GM12872 (cell line): ENCODE measurements at regions not wholly inside any gene's neighbourhood (a gene's known extent, or its start where the extent isn't known, plus 50 kb on each side); places are given as distances from the start of the nearest gene placed in this dataset.

ENCODE experiments used
- TF ChIP-seq, protein P1 (sequence below): IDR thresholded peaks from 3 replicates; pipeline ENCODE4 v1.5.1; 2011; ENCODE audit warnings: low read depth, mild to moderate bottlenecking, low read length, moderate library complexity; ENCODE audit not compliant: insufficient read depth

DNA sequence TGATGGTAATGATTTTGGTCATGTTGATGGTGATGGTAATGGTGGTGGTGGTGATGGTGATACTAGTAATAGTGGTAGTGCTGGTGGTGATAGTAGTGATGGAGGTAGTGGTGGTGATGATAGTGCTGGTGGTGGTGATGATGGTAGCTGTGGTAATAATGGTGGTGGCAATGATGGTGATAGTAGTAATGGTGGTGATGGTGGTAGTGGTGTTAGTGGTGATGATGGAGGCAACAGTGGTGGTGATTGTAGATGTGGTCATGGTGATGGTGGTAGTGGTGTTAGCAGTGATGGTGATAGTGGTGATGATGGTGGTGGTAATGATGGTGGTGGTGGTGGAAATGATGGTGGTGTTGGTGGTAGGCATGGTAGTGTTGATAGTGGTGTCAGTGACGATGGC is 127.0 kb upstream of the RPL38 start:
- TF ChIP-seq, protein P1, sequence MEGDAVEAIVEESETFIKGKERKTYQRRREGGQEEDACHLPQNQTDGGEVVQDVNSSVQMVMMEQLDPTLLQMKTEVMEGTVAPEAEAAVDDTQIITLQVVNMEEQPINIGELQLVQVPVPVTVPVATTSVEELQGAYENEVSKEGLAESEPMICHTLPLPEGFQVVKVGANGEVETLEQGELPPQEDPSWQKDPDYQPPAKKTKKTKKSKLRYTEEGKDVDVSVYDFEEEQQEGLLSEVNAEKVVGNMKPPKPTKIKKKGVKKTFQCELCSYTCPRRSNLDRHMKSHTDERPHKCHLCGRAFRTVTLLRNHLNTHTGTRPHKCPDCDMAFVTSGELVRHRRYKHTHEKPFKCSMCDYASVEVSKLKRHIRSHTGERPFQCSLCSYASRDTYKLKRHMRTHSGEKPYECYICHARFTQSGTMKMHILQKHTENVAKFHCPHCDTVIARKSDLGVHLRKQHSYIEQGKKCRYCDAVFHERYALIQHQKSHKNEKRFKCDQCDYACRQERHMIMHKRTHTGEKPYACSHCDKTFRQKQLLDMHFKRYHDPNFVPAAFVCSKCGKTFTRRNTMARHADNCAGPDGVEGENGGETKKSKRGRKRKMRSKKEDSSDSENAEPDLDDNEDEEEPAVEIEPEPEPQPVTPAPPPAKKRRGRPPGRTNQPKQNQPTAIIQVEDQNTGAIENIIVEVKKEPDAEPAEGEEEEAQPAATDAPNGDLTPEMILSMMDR: no peak

DNA sequence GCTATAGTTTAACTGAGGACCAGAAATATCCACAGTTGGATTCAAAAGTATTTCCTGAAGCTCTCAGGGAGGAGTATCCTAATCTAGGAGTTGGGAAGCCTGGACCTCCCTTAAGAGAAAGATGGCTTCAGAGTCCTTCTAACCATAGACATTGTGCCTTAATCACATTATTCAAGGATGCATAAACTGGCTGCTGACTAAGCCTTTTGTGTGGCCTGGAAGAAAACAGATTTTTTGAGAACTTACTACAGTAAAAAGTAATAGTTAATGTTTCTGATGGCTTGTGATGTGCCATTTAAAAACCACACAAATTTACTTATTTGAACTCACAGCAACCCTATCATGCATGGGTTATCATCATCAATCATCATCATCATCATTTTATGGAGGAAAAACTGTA is 126.2 kb upstream of the RPL38 start:
- TF ChIP-seq, protein P1: no peak

DNA sequence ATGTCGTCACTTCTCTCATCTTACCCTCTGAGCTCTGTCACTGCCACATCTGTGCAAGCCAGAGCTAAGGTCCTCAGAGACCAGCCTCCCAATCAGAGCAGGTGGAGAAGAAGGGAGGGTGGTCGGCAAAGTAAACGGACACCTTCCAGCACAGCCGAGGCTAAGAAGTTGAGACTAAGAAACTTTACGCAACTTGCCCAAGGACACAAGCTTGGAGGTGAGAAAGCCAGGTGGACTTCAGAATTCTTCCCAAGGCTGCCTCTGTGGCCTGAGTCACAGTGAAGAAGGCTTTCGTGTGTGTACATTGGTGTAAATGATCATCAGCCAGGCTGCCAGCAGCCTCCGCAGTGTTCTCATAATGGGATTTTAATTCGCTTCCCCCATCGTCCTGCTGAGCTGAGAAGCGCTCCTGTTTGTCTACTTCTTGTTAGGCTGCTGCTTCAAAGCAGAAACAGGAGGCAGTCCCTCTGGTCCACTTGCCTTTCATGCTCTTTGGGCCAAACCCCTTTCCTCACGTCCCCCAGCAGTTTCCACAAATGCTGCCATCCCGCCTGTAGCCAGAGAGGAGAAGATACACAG is 125.0 kb upstream of the RPL38 start:
- TF ChIP-seq, protein P1: no peak

DNA sequence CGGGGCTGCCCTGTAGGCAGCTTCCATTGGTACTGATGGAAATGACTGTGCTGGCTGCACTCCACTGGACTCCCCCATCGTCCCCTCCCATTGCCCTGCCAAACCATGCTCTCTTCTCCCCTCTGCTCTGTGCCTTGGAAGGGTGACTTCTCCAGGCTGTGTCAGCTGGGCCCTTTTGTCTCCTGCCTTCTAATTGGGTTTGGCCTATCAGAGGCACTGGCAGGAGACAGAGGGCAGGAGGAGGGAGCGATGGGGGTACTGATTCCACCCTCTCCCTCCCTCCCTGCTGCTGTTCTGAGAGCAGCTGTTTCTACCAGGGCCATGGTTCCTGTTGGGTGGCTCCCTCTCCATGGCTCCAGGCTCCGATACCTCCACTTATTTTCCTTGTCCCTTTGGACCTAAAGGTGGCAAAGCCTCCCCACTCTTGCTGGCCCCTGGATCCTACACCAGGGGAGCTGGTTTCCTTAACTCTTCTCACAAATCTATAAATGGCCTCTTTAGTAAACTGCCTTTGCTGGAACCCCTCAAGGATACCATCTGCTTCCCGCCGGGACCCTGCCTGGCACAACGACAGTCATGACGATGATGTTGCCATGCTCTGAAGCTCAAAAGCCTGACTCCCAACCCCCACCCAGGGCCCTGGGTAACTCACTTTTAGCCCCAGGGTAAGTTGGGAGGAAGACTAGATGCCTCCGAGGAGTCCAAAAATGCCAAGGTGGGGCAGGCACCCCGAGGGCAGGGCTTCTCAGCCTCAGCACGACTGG is 123.8 kb upstream of the RPL38 start:
- TF ChIP-seq, protein P1: no peak

DNA sequence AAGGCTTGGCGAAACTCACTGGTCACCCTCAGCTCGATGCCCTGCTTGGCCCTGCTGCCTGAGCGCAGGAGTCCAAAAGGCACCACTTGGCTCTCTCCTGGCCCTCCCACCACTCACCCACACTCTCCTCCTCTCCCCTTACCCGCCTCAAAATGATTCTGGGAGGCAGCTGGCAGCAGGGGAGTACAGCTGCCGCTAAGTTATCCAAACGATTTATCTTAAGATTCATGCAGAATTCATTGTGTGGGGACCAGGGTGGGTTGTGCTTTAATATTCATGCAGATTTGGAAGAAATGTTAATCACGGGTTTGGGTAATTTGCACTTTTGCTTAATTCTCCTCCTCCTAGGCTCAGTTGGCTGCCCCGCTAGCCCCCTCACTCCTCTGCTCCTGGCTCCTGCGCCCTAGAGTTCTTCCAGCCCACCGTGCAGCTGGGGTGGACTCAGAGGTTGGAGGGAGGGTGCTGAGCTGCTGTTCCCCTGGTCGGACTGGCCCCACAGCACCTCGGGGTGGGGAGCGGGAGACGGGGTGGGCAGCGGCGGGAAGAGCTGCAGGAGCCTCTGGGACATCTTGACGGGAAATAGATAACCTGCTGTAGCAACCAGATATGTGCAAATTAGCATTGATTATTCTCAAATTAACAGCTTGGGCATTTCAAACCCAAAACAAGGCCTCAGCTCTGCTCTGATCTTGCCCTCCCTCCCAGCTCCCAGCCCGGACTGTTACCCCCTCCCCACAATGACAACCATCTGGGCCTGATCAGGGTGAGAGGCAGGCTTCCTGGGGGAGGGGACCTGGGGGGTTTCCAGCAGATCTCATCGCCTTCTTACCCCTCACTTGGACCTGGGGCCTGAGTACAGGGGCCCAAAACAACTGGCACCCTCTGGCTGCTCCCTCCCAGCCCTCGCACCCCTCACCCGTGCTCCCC is 122.6 kb upstream of the RPL38 start:
- TF ChIP-seq, protein P1: no peak

DNA sequence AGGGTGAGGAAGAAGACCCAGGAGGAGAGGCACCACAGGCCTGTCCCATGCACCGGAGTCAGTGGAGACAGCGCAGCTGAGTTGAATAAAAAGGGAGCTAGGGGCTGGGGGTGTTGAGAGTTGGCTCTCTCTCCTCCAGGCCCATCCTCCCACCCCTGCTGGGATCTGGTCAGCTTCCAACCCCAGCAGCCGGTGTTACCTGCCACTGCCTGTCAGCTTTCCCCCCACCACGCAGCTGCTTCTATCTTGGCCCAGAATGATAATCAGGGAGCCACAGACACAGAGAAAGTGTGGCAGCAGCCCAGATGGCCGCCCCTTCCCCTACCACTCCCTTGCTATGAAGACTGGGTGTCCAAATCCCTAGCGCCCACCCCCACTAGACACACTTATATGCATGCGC is 120.6 kb upstream of the RPL38 start:
- TF ChIP-seq, protein P1: no peak

DNA sequence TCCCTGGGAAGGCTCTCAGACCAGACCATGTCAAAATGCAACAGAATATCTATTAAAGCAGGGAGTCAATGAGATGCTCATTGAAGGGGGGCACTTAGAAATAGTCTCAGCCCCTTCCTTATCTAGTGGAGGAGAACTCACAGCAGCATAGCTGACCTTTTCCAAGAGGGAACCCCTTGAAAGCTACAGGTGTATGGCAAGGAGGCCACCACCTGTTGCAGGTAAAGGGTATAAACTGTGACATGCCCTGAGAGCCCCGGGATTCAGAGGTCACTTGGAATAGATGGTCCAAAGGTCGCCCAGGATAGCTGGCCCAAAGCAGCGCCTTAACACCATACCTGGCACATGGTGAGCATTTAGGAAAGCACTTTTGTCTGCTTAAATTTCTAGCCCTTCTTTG is 120.2 kb upstream of the RPL38 start:
- TF ChIP-seq, protein P1: no peak
